ENCODE measurements at regions not wholly inside any gene's neighbourhood (a gene's known extent, or its start where the extent isn't known, plus 50 kb on each side); places are given as distances from the start of the nearest gene placed in this dataset.

- DNase-seq (ENCODE audit: low read depth in 2 of 2): no peak
These were observed 648.3 kb upstream of the CFAP20DC start for GRCh38 chr3:59698091-59698490.

GRCh38 chr3:59696783-59697182 is 647.0 kb upstream of the CFAP20DC start:
- no peak for DNase-seq (ENCODE audit: low read depth in 2 of 2)

GRCh38 chr3:59695860-59696259 is 646.0 kb upstream of the CFAP20DC start:
- DNase-seq (ENCODE audit: low read depth in 2 of 2): no peak

- DNase-seq (ENCODE audit: low read depth in 2 of 2): no peak
These were observed 642.3 kb upstream of the CFAP20DC start for GRCh38 chr3:59692117-59692516.

GRCh38 chr3:59690886-59691285 is 641.1 kb upstream of the CFAP20DC start:
- DNase-seq (ENCODE audit: low read depth in 2 of 2): no peak

- DNase-seq (ENCODE audit: low read depth in 2 of 2): no peak
These were observed 638.8 kb upstream of the CFAP20DC start for GRCh38 chr3:59688636-59689035.

GRCh38 chr3:59685432-59685831 is 635.6 kb upstream of the CFAP20DC start:
- DNase-seq (ENCODE audit: low read depth in 2 of 2): no peak

- no peak for DNase-seq (ENCODE audit: low read depth in 2 of 2)
These were observed 634.9 kb upstream of the CFAP20DC start for GRCh38 chr3:59684766-59685165.

- no peak for DNase-seq (ENCODE audit: low read depth in 2 of 2)
These were observed 631.1 kb upstream of the CFAP20DC start for GRCh38 chr3:59680919-59681318.

- no peak for DNase-seq (ENCODE audit: low read depth in 2 of 2)
These were observed 628.2 kb upstream of the CFAP20DC start for GRCh38 chr3:59677747-59678702.

- DNase-seq (ENCODE audit: low read depth in 2 of 2): no peak
These were observed 625.7 kb upstream of the CFAP20DC start for GRCh38 chr3:59675495-59675894.

GRCh38 chr3:59663076-59663850 is 613.4 kb upstream of the CFAP20DC start:
- no peak for DNase-seq (ENCODE audit: low read depth in 2 of 2)

- no peak for DNase-seq (ENCODE audit: low read depth in 2 of 2)
These were observed 611.2 kb upstream of the CFAP20DC start for GRCh38 chr3:59660852-59661625.

- DNase-seq (ENCODE audit: low read depth in 2 of 2): no peak
These were observed 610.6 kb upstream of the CFAP20DC start for GRCh38 chr3:59660376-59660775.

- DNase-seq (ENCODE audit: low read depth in 2 of 2): no peak
These were observed 609.9 kb upstream of the CFAP20DC start for GRCh38 chr3:59659755-59660154.

GRCh38 chr3:59658866-59659265 is 609.0 kb upstream of the CFAP20DC start:
- no peak for DNase-seq (ENCODE audit: low read depth in 2 of 2)

GRCh38 chr3:59658274-59658673 is 608.4 kb upstream of the CFAP20DC start:
- DNase-seq (ENCODE audit: low read depth in 2 of 2): no peak

GRCh38 chr3:59655418-59656015 is 605.7 kb upstream of the CFAP20DC start:
- DNase-seq (ENCODE audit: low read depth in 2 of 2): no peak

- DNase-seq (ENCODE audit: low read depth in 2 of 2): no peak
These were observed 604.9 kb upstream of the CFAP20DC start for GRCh38 chr3:59654480-59655417.

GRCh38 chr3:59654123-59654479 is 604.3 kb upstream of the CFAP20DC start:
- DNase-seq (ENCODE audit: low read depth in 2 of 2): no peak
